ENCODE measurements at regions not wholly inside any gene's neighbourhood (a gene's known extent, or its start where the extent isn't known, plus 50 kb on each side); places are given as distances from the start of the nearest gene placed in this dataset.

- peak; percentile 37 for DNase-seq (ENCODE audit: low read depth)
Measured at GRCh38 chr16:87252269-87252970, 64.8 kb downstream of the C16orf95 start.

All from ELR (cell line).